K562 (cell line): ENCODE measurements at regions not wholly inside any gene's neighbourhood (a gene's known extent, or its start where the extent isn't known, plus 50 kb on each side); places are given as distances from the start of the nearest gene placed in this dataset.
A peak's percentile ranks its signal among the peaks of the same experiment; 100 is the strongest.

Source experiments
- C11orf30 ChIP-seq: fragments of 450-650 bp; IDR thresholded peaks from 2 replicates; pipeline ENCODE4 v1.6.1; 2016; ENCODE audit warnings: low read depth, mild to moderate bottlenecking
- CTCFL ChIP-seq: IDR thresholded peaks from 2 replicates; pipeline ENCODE4 v1.6.1; 2011; ENCODE audit warnings: borderline replicate concordance, low read depth, mild to moderate bottlenecking, moderate library complexity, low read length; ENCODE audit not compliant: insufficient read depth, poor library complexity, severe bottlenecking
- CUX1 ChIP-seq: fragments of 200-800 bp; sonication (Bioruptor generic); IDR thresholded peaks from 2 replicates; pipeline ENCODE4 v1.6.1; 2016; ENCODE audit warnings: missing genetic modification characterization, missing compliant biosample characterization
- HDAC2 ChIP-seq: fragments of 450-650 bp; IDR thresholded peaks from 2 replicates; pipeline ENCODE4 v1.6.1; 2016; ENCODE audit warnings: mild to moderate bottlenecking
- HDGF ChIP-seq: fragments of 450-650 bp; IDR thresholded peaks from 2 replicates; pipeline ENCODE4 v1.6.1; 2016
- HNRNPUL1 ChIP-seq: fragments of 200-400 bp; formaldehyde crosslinking; IDR thresholded peaks from 2 replicates; pipeline ENCODE4 v1.6.1; 2017; ENCODE audit warnings: low read length
- MNT ChIP-seq, 2 experiments: fragments of 450-650 bp; conservative IDR thresholded peaks; 2 replicates each; pipeline ENCODE4 v1.6.1; 2017; ENCODE audit warnings: mild to moderate bottlenecking in 2 of 2, moderate library complexity in 2 of 2
- SNIP1 ChIP-seq: fragments of 450-650 bp; IDR thresholded peaks from 2 replicates; pipeline ENCODE4 v1.7.1; 2017; ENCODE audit warnings: low read depth, mild to moderate bottlenecking
- ZFP91 ChIP-seq: sonication (generic); formaldehyde crosslinking; IDR thresholded peaks from 2 replicates; pipeline ENCODE4 v1.8.0; 2022; ENCODE audit warnings: mild to moderate bottlenecking, missing genetic modification reagents
- ZNF143 ChIP-seq: sonication (generic); formaldehyde crosslinking; IDR thresholded peaks from 2 replicates; pipeline ENCODE4 v1.9.0; 2022; ENCODE audit warnings: mild to moderate bottlenecking, missing genetic modification reagents
- ZZZ3 ChIP-seq: fragments of 450-650 bp; IDR thresholded peaks from 2 replicates; pipeline ENCODE4 v1.6.1; 2016; ENCODE audit warnings: antibody characterized with exemption, mild to moderate bottlenecking, moderate library complexity

GRCh38 chr6:47420394-47421371 is 56.9 kb upstream of the CD2AP start (continued):
- peak; percentile 23 to 81; a peak in 2 of 4 replicates for TF ChIP-seq MNT (conservative IDR thresholded peaks at IDR 0.05)
- TF ChIP-seq ZFP91 (CRISPR knock-in tag): no peak
- TF ChIP-seq ZZZ3: 0 out of 2 replicates have a peak, but pooled peaks have one; percentile 35
- TF ChIP-seq C11orf30: peak; percentile 71
- TF ChIP-seq ZNF143 (CRISPR knock-in tag): no peak
- 0 out of 2 replicates have a peak, but pooled peaks have one; percentile 27 for TF ChIP-seq CUX1
- TF ChIP-seq SNIP1: no peak
- TF ChIP-seq CTCFL: no peak
- peak; percentile 97 for TF ChIP-seq HDAC2
- no peak for TF ChIP-seq HNRNPUL1
- TF ChIP-seq HDGF: peak; percentile 91; the same call in 1 of the 2 replicates
